HS-27A (cell line): ENCODE measurements at regions not wholly inside any gene's neighbourhood (a gene's known extent, or its start where the extent isn't known, plus 50 kb on each side); places are given as distances from the start of the nearest gene placed in this dataset.
"Not testable (repeated sequence)": the region's sequence is repeated elsewhere in the genome, so short reads cannot be mapped to it uniquely, and the experiment has no call there.

Experiments used
- DNase-seq: peaks from one replicate; pipeline ENCODE4 v3.0.0-alpha.2; 2012; ENCODE audit warnings: low read depth, missing footprints

- DNase-seq = not testable (repeated sequence)
Measured at GRCh38 chr12:124070394-124071074, 97.5 kb downstream of the ZNF664 start.

GRCh38 chr12:124071075-124071443 is 98.0 kb downstream of the ZNF664 start:
- DNase-seq = no peak

GRCh38 chr12:124073356-124074035 is 100.5 kb downstream of the ZNF664 start:
- DNase-seq = no peak

GRCh38 chr12:124075841-124076240 is 102.8 kb downstream of the ZNF664 start:
- no peak for DNase-seq

GRCh38 chr12:124077701-124078100 is 104.7 kb downstream of the ZNF664 start:
- DNase-seq = no peak

GRCh38 chr12:124078800-124079199 is 105.8 kb downstream of the ZNF664 start:
- DNase-seq = no peak

GRCh38 chr12:124080649-124081048 is 107.6 kb downstream of the ZNF664 start:
- DNase-seq = no peak

GRCh38 chr12:124082012-124082411 is 109.0 kb downstream of the ZNF664 start:
- no peak for DNase-seq

- DNase-seq = no peak
Measured at GRCh38 chr12:124082687-124083086, 109.7 kb downstream of the ZNF664 start.

- no peak for DNase-seq
Measured at GRCh38 chr12:124083708-124084107, 110.7 kb downstream of the ZNF664 start.

- DNase-seq = no peak
Measured at GRCh38 chr12:124085419-124086296, 112.6 kb downstream of the ZNF664 start.

GRCh38 chr12:124086299-124086898 is 113.4 kb downstream of the ZNF664 start:
- DNase-seq = no peak

GRCh38 chr12:124087266-124088051 is 114.4 kb downstream of the ZNF664 start:
- DNase-seq = no peak

- no peak for DNase-seq
Measured at GRCh38 chr12:124088217-124088907, 115.3 kb downstream of the ZNF664 start.

GRCh38 chr12:124089181-124089914 is 116.3 kb downstream of the ZNF664 start:
- DNase-seq = not testable (repeated sequence)

GRCh38 chr12:124091835-124092234 is 118.8 kb downstream of the ZNF664 start:
- DNase-seq = no peak

GRCh38 chr12:124092532-124092931 is 119.5 kb downstream of the ZNF664 start:
- DNase-seq = not testable (repeated sequence)

GRCh38 chr12:124093297-124093696 is 120.3 kb downstream of the ZNF664 start:
- no peak for DNase-seq

GRCh38 chr12:124094188-124094587 is 121.2 kb downstream of the ZNF664 start:
- no peak for DNase-seq

- DNase-seq = no peak
Measured at GRCh38 chr12:124094733-124095132, 121.7 kb downstream of the ZNF664 start.
